Transverse colon (tissue), 4 donors: ENCODE measurements at regions not wholly inside any gene's neighbourhood (a gene's known extent, or its start where the extent isn't known, plus 50 kb on each side); places are given as distances from the start of the nearest gene placed in this dataset.
"Not testable (repeated sequence)": the region's sequence is repeated elsewhere in the genome, so short reads cannot be mapped to it uniquely, and the experiment has no call there.

Source experiments
- DNase-seq: peaks from one replicate; pipeline ENCODE4 v3.0.0-alpha.2; 2019
- H3K27ac ChIP-seq, 4 donors: fragments of 200-600 bp; sonication (generic); 2 replicates each; pipeline ENCODE4 v1.5.1; 2016 to 2018; ENCODE audit warnings: inconsistent platforms in 4 of 4
- H3K27me3 ChIP-seq: fragments of 200-600 bp; sonication (generic); 2 replicates; pipeline ENCODE4 v1.5.1; 2017; ENCODE audit warnings: inconsistent platforms
- H3K36me3 ChIP-seq, 4 donors: fragments of 200-600 bp; sonication (generic); 2 replicates each; pipeline ENCODE4 v1.5.1; 2017 to 2019; ENCODE audit warnings: inconsistent platforms in 4 of 4
- H3K4me1 ChIP-seq, 4 donors: fragments of 200-600 bp; sonication (generic); 2 replicates each; pipeline ENCODE4 v1.5.1; 2017 to 2020; ENCODE audit warnings: inconsistent platforms in 4 of 4
- H3K4me3 ChIP-seq, 4 donors: fragments of 200-600 bp; sonication (generic); 1 replicate in 1 of 4; 2 replicates in 3 of 4; pipeline versions ENCODE4 v1.5.1 to v1.6.1; 2017 to 2019; ENCODE audit warnings: inconsistent platforms in 4 of 4
- H3K9me3 ChIP-seq, 2 donors: fragments of 200-600 bp; sonication (generic); 2 replicates each; pipeline ENCODE4 v1.5.1; 2017 to 2019; ENCODE audit warnings: inconsistent platforms in 2 of 2
- CTCF ChIP-seq, 5 experiments: fragments of 200-600 bp in 3 of 5; fragments of 450-650 bp in 2 of 5; sonication (generic) in 3 of 5; IDR thresholded peaks; 1 replicate in 2 of 5; 2 replicates in 3 of 5; pipeline ENCODE4 v1.5.1; 2016 to 2017; ENCODE audit warnings: antibody characterized with exemption in 5 of 5, inconsistent platforms in 3 of 5, mild to moderate bottlenecking in 2 of 5, moderate library complexity in 1 of 5
- EP300 ChIP-seq: sonication (generic); formaldehyde crosslinking; IDR thresholded peaks from one replicate; pipeline ENCODE4 v1.6.1; 2017; ENCODE audit warnings: antibody characterized with exemption, low read depth
- POLR2A ChIP-seq: fragments of 450-650 bp; IDR thresholded peaks from one replicate; pipeline ENCODE4 v1.6.1; 2016; ENCODE audit warnings: antibody characterized with exemption, mild to moderate bottlenecking, moderate library complexity
- POLR2AphosphoS5 ChIP-seq, 3 donors: sonication (generic); formaldehyde crosslinking; IDR thresholded peaks; one replicate each; pipeline ENCODE4 v1.6.1; 2016; ENCODE audit warnings: antibody characterized with exemption in 3 of 3
- WGBS, 2 donors: methylation state at CpG; one replicate each; pipeline ENCODE4 v1.1.5; 2018; ENCODE audit warnings: low coverage in 1 of 2; 5-methylcytosine and 5-hydroxymethylcytosine counted together
- in situ Hi-C, 4 donors: fragments of 200-750 bp; cut with MboI; loops; one replicate each; pipeline versions ENCODE4 v1.15.0 to v1.15.1; 2017; ENCODE audit warnings: low sequenced_read_pairs in 3 of 4, low pct_ligation_motif_present in 1 of 4, low pct_unique_long_range_greater_than_20kb in 1 of 4
- intact Hi-C: fragments of 100-400 bp; cut with DNase I; formaldehyde crosslinking; loops from one replicate; pipeline ENCODE4 v1.15.1; 2023; ENCODE audit warnings: low total_unique reads

GRCh38 chr10:64786989-64787388 lies 1265.8 kb downstream of the REEP3 start:
- DNase-seq = no peak
- intact Hi-C loops = no loop called here
- TF ChIP-seq POLR2A (no peak), POLR2AphosphoS5 (IDR thresholded peaks at IDR 0.05) (no peak), CTCF (IDR thresholded peaks at IDR 0.05) (no peak), EP300 (no peak)
- in situ Hi-C loops = no loop called here
- Histone ChIP-seq H3K4me1 (no peaks in the 10 kb centered on the region), H3K4me3 (no peak overlapping the region), H3K27me3 (no peaks in the 10 kb centered on the region), H3K27ac (no peak overlapping the region), H3K9me3 (no peaks in the 10 kb centered on the region), H3K36me3 (no peaks in the 10 kb centered on the region)
- 62 to 82% methylated on average over 2 of the region's 2 CpGs for whole genome bisulfite sequencing, 2 donors

- no peak overlapping the region for H3K27ac ChIP-seq
- no peak for DNase-seq
- TF ChIP-seq POLR2A (no peak), CTCF (IDR thresholded peaks at IDR 0.05) (no peak), POLR2AphosphoS5 (IDR thresholded peaks at IDR 0.05) (no peak), EP300 (no peak)
- WGBS, 2 donors = 72 to 86% methylated on average over 3 of the region's 3 CpGs
- no peaks in the 10 kb centered on the region for H3K36me3 ChIP-seq
- H3K27me3 ChIP-seq = no peaks in the 10 kb centered on the region
- intact Hi-C loops (no loop called here), in situ Hi-C loops (no loop called here)
- no peak overlapping the region for H3K4me3 ChIP-seq
- no peaks in the 10 kb centered on the region for H3K4me1 ChIP-seq
- H3K9me3 ChIP-seq = no peaks in the 10 kb centered on the region
Measured at GRCh38 chr10:64795847-64796246, 1274.6 kb downstream of the REEP3 start.

- in situ Hi-C loops = no loop called here
- intact Hi-C loops = no loop called here
- H3K27ac ChIP-seq = no peak overlapping the region
- H3K9me3 ChIP-seq = no peaks in the 10 kb centered on the region
- H3K36me3 ChIP-seq = no peaks in the 10 kb centered on the region
- no peaks in the 10 kb centered on the region for H3K4me1 ChIP-seq
- TF ChIP-seq POLR2A = no peak
- TF ChIP-seq POLR2AphosphoS5 (IDR thresholded peaks at IDR 0.05) = no peak
- no peak for TF ChIP-seq CTCF (IDR thresholded peaks at IDR 0.05)
- no peak for TF ChIP-seq EP300
- H3K27me3 ChIP-seq = no peaks in the 10 kb centered on the region
- no peak for DNase-seq
- no peak overlapping the region for H3K4me3 ChIP-seq
- WGBS, 2 donors = 57 to 75% methylated on average over 1 of the region's 1 CpG
Measured at GRCh38 chr10:64798297-64798696, 1277.1 kb downstream of the REEP3 start.

- H3K9me3 ChIP-seq, in situ Hi-C loops, H3K4me3 ChIP-seq, H3K36me3 ChIP-seq, H3K4me1 ChIP-seq, H3K27ac ChIP-seq, DNase-seq, intact Hi-C loops, H3K27me3 ChIP-seq: not testable (repeated sequence)
Measured at GRCh38 chr10:64808233-64808632, 1287.0 kb downstream of the REEP3 start.

GRCh38 chr10:64810046-64810445 lies 1288.8 kb downstream of the REEP3 start:
- WGBS, 2 donors = 54 to 56% methylated on average over 2 to 4 of the region's 4 CpGs
- H3K4me3 ChIP-seq, in situ Hi-C loops, H3K36me3 ChIP-seq, H3K27ac ChIP-seq, H3K27me3 ChIP-seq, H3K9me3 ChIP-seq, intact Hi-C loops, DNase-seq, H3K4me1 ChIP-seq: not testable (repeated sequence)
